NCI-H2107 (cell line): ENCODE measurements at regions not wholly inside any gene's neighbourhood (a gene's known extent, or its start where the extent isn't known, plus 50 kb on each side); places are given as distances from the start of the nearest gene placed in this dataset.
"Not testable (repeated sequence)": the region's sequence is repeated elsewhere in the genome, so short reads cannot be mapped to it uniquely, and the experiment has no call there.

ENCODE experiments used
- DNase-seq: peaks from one replicate; lab custom pipeline; 2025; lab: John Stamatoyannopoulos, UW

- DNase-seq = no peak
Measured at GRCh38 chrX:16067886-16068515, 55.4 kb upstream of the GRPR start.

GRCh38 chrX:16063921-16064320 lies 59.4 kb upstream of the GRPR start:
- DNase-seq = no peak

GRCh38 chrX:16063141-16063540 lies 60.2 kb upstream of the GRPR start:
- no peak for DNase-seq

- DNase-seq = no peak
Measured at GRCh38 chrX:16061296-16061695, 62.1 kb upstream of the GRPR start.

- DNase-seq = no peak
Measured at GRCh38 chrX:16060252-16060651, 63.1 kb upstream of the GRPR start.

DNA sequence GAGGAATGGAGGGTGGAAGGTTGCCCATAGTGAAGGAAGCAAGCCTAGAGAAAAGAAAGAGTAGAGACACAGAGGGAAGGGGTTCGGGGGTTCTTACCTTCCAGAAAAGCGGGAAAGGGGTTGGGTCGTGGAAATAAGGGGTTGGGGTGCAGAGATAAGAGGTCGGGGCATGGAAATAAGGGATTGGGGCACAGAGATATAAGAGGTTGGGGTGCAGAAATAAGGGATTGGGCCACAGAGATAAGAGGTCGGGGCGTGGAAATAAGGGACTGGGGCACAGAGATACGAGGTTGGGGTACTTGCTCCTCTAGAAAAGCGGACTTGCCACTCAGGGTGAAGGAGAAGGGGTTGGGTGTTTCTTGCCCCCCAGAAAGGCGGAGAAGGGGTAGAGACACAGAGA lies 74.2 kb upstream of the GRPR start:
- not testable (repeated sequence) for DNase-seq

DNA sequence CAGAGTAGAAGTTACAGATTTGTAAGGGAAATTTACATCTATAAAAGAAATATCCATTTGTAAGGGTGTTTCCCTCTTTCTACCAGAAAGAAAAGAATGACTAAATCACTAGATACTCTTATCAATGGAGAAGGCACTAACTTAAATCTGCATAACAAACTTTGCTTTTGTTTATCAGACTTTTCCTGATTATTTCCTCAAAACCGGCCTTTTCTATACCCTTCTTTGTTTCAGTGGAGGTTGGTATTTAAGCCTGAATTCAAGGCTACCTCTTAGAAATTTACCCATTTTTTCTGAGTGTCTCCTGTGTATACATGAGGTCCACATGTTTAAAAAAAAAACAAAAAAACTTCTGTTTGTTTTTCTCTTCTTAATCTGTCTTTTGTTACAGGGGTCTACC lies 80.4 kb upstream of the GRPR start:
- DNase-seq = no peak

GRCh38 chrX:16039834-16040233 lies 83.5 kb upstream of the GRPR start:
- DNase-seq = no peak

- no peak for DNase-seq
Measured at GRCh38 chrX:16039363-16039762, 84.0 kb upstream of the GRPR start.

DNA sequence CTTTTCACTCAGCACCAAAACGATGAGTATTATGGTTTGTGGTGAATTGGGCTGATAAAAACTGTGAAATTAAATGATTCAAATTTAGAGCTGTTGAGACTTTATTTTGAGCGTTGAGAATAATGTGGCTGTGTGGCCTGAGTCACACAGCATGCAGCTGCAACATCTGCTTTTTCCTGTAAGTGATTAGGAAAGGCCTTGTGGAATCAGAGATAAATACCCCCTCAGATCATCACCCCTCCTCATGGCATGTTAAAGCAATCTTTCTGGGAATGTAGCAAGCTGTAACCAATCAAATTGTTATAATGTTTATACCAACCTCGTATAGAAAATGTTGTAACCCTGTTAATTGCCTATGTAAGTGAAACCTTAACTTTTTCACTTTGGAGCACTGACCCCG lies 90.0 kb upstream of the GRPR start:
- no peak for DNase-seq

DNA sequence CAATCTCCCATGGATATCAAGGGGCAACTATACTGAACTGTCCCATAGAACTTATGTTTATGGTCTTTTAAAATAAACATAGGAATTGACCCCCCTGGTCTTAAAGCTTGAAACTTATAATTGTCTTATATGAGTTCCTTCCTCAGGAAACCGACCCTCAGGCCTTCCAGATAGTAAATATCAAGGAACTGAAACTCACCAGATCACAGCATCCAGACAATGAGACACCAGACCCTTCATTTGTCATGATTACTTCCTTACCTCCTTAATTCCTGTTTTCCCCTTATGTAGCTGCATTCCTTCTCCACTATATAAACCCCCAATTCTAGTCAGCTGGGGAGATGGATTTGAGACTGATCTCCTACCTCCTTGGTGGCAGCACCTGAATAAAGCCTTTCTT lies 94.8 kb upstream of the GRPR start:
- DNase-seq = no peak

- no peak for DNase-seq
Measured at GRCh38 chrX:16023790-16024734, 99.3 kb upstream of the GRPR start.

DNA sequence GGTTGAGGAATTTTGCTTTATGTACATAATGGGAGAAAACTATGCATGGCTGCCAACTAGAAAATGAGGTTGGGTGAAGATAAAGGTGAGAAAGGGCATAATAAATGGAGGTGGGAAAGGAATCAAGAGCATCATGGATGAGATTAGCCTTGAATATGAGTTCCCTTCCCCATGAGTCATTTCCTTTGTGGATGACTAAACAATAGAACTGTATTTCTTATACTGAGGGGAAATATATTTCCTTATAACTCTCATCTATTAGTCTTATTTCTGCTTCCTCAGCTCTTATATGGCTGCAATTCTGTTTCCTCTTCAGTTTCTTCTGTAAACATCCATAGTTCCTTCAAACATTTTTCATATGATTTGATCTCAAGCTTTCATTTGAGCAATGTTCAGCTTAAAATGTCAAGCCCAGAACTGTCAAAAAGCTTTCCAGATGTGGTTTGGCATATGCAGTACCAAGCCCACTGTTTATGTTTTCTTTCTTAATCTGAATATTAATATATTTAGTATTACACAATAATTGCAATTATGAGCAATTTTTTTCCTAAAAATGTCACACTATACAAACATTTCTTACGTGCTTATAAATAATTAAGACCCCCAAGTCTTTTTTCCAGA lies 100.7 kb upstream of the GRPR start:
- no peak for DNase-seq

GRCh38 chrX:16018291-16018690 lies 105.1 kb upstream of the GRPR start:
- no peak for DNase-seq

DNA sequence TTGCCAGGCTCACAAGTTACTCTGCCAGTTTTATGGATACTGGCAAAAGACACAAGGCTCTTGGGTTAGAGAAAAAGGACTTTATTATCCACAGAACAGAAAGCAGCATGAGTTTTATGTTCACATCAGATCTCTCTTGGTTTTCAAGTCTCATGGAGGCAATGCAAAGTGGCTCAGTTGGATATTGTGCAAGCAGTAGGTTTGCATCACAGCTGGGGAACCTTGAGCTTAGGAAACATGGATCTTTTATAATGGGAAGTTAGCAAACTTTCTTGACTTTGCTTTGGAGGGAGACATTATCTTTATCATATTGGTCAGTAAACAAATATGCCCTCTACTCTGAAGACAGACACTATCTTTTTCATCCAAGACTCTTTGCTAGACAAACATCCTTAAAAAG lies 109.2 kb upstream of the GRPR start:
- no peak for DNase-seq

GRCh38 chrX:16012250-16012649 lies 111.1 kb upstream of the GRPR start:
- DNase-seq = no peak

- no peak for DNase-seq
Measured at GRCh38 chrX:16005917-16006316, 117.4 kb upstream of the GRPR start.

DNA sequence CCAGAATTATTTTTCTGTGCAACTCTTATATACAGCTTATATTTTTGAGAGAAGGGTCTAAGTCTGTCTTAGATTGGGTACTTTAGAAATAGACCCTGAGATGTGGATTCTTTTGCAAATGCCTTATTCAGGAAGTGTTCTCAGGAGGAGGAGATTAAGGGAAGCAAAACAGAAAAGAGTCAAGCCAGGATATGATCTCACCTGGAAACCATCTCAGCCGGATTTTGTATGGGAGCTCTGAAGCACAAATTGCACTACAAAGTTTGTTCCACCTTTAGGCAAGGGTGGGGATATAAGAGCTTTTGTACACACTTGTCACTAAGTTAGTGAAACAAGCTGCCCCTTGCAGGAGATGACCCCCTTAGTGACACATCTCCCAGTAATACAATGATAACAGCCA lies 121.2 kb upstream of the GRPR start:
- no peak for DNase-seq

- DNase-seq = no peak
Measured at GRCh38 chrX:15998350-15998749, 125.0 kb upstream of the GRPR start.

DNA sequence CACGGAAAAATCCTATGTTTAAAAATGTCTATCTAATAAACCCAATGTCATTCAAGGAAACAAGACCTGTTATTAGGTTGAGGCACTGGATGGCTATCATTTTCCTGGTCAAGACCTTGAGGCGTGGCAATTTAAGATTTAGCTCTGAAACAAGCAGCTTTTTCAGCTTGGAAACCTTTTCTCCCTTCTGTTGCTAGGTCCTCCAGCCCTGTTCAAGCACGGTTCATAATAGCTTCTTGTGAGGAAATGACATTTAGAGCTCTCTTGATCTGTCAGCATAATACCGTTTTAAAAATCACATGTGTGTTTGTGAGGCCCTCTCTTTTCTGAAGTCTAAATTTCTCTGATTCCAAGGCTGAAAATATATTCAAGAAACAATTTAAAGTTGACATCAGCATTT lies 133.6 kb upstream of the GRPR start:
- DNase-seq = no peak

DNA sequence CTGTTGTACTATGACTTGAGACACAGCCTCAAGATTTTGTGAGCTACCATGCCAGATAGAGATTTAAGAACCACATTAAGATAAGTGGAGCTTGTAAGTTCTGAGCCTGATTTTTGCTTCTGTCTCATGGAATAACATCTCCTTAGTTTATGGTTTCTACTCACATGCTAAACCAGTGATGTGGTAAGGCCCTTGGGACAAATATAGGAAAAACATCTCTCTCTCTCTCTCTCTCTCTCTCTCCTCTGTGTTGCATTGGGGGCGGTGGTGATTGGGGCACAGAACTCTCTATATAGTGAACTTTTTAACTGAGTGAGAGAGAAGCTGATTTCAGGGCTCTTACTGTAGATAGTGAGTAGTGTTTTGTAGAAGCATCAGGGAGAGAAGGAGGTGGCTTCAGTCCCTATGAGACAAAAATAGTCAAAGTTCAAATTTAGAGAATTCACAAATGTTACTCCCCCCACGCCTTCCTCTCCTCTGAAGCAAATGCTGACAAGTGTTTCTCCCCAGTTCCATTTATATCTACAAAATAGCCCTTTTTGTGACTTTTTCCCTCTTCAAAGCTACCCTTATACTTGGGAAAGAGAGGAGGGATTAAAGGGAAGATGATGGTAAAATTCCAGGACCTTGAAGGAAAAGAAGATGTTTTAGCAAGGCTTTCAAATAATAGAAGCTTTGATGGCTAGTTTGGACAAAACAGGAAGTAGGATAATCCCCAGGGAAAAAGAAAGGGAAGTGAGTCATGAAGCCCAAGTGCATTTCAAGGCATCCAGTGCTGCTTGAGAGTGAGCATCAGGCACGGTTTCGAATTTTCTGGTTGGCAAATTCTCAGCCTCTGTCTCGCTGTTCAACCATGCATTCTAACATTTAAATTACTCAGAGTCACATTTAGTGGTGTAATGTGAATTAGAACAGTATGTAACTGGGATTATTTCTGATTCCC lies 134.3 kb upstream of the AP1S2 start:
- no peak for DNase-seq

DNA sequence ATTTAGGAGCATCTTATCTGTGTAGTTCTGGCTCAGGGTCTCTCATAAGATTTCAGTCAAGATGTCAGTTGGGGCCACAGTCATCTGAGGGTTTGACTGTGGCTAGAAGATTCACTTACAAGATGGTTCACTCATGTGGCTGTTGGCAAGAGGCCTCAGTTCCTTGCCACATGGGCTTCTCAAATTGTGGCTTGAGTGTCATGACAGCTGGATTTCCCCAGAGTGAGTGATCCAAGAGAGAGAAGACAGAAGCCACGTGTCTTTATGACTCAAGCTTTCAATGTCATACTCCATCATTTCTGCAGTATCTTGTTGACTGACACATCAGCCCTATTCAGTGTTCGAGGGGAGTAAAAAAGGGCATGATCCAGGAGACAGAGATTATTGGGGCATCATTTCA lies 131.3 kb upstream of the AP1S2 start:
- no peak for DNase-seq
